CD14-positive monocyte (primary cell): ENCODE measurements at regions not wholly inside any gene's neighbourhood (a gene's known extent, or its start where the extent isn't known, plus 50 kb on each side); places are given as distances from the start of the nearest gene placed in this dataset.

Experiments
- DNase-seq, 3 donors: peaks; one replicate each; pipeline ENCODE4 v3.0.0-alpha.2; 2011 to 2022
- H2AFZ ChIP-seq: 2 replicates; pipeline ENCODE4 v1.6.0; 2012; ENCODE audit warnings: mild to moderate bottlenecking, low read depth, low read length, inconsistent platforms; ENCODE audit not compliant: insufficient read depth, poor library complexity, severe bottlenecking
- H3K27ac ChIP-seq, 2 donors: 1 replicate in 1 of 2; 2 replicates in 1 of 2; pipeline ENCODE4 v1.5.1; 2012 to 2013; ENCODE audit warnings: low read length in 2 of 2, control low read depth in 1 of 2, inconsistent platforms in 1 of 2, low read depth in 1 of 2, mild to moderate bottlenecking in 1 of 2
- H3K27me3 ChIP-seq, 2 donors: one replicate each; pipeline versions ENCODE4 v1.6.0 to v1.6.1; 2011 to 2013; ENCODE audit warnings: low read length in 2 of 2; ENCODE audit not compliant: control insufficient read depth in 2 of 2, insufficient read depth in 2 of 2
- H3K36me3 ChIP-seq, 2 donors: replicated peaks in 1 of 2; 1 replicate in 1 of 2; 2 replicates in 1 of 2; pipeline versions ENCODE4 v1.5.1 to v1.6.1; 2012 to 2013; ENCODE audit warnings: low read length in 2 of 2, control low read depth in 1 of 2, inconsistent platforms in 1 of 2, mild to moderate bottlenecking in 1 of 2; ENCODE audit not compliant: insufficient read depth in 2 of 2, control insufficient read depth in 1 of 2
- H3K4me1 ChIP-seq, 2 donors: 1 replicate in 1 of 2; 2 replicates in 1 of 2; pipeline versions ENCODE4 v1.5.1 to v1.6.1; 2012 to 2013; ENCODE audit warnings: low read length in 2 of 2, control low read depth in 1 of 2, inconsistent platforms in 1 of 2, mild to moderate bottlenecking in 1 of 2, moderate library complexity in 1 of 2; ENCODE audit not compliant: insufficient read depth in 2 of 2, control insufficient read depth in 1 of 2
- H3K4me2 ChIP-seq: replicated peaks from 2 replicates; pipeline ENCODE3; 2012; ENCODE audit warnings: low read length, moderate library complexity, mild to moderate bottlenecking; ENCODE audit not compliant: poor library complexity, severe bottlenecking; ENCODE audit errors: extremely low read depth
- H3K4me3 ChIP-seq, 3 experiments: fragments of 200-600 bp in 1 of 3; sonication (generic) in 1 of 3; replicated peaks in 1 of 3; 1 replicate in 2 of 3; 2 replicates in 1 of 3; pipeline ENCODE4 v1.5.1; 2011 to 2013; ENCODE audit warnings: low read length in 3 of 3, mild to moderate bottlenecking in 3 of 3, control low read depth in 2 of 3, low read depth in 2 of 3, inconsistent platforms in 1 of 3, moderate library complexity in 1 of 3
- H3K79me2 ChIP-seq: 2 replicates; pipeline ENCODE4 v1.6.0; 2012; ENCODE audit warnings: mild to moderate bottlenecking, control low read depth, inconsistent platforms, low read length, moderate library complexity; ENCODE audit not compliant: insufficient read depth
- H3K9ac ChIP-seq: 2 replicates; pipeline ENCODE4 v1.6.0; 2017; ENCODE audit warnings: low read length, mild to moderate bottlenecking; ENCODE audit not compliant: insufficient read depth, poor library complexity, severe bottlenecking
- H3K9me3 ChIP-seq, 2 donors: replicated peaks in 1 of 2; 1 replicate in 1 of 2; 2 replicates in 1 of 2; pipeline versions ENCODE4 v1.5.1 to v1.6.1; 2012 to 2013; ENCODE audit warnings: low read length in 2 of 2, control low read depth in 1 of 2; ENCODE audit not compliant: control insufficient read depth in 1 of 2, insufficient read depth in 1 of 2
- H4K20me1 ChIP-seq: 2 replicates; pipeline ENCODE4 v1.6.0; 2012; ENCODE audit warnings: mild to moderate bottlenecking, low read length, control low read depth, moderate library complexity; ENCODE audit not compliant: insufficient read depth
- H3K27ac Mint-ChIP-seq, 7 donors: one replicate each; pipeline ENCODE4 v1.8.0; 2020; ENCODE audit warnings: mild to moderate bottlenecking in 7 of 7, mixed read lengths in 7 of 7, moderate library complexity in 6 of 7, inconsistent platforms in 2 of 7
- H3K27me3 Mint-ChIP-seq, 3 donors: one replicate each; pipeline ENCODE4 v1.8.0; 2021 to 2022; ENCODE audit warnings: low read depth in 3 of 3, mild to moderate bottlenecking in 3 of 3, mixed read lengths in 3 of 3, moderate library complexity in 3 of 3, inconsistent platforms in 1 of 3
- H3K36me3 Mint-ChIP-seq, 2 donors: one replicate each; pipeline ENCODE4 v1.8.0; 2020; ENCODE audit warnings: mixed read lengths in 2 of 2, inconsistent platforms in 1 of 2, mild to moderate bottlenecking in 1 of 2
- H3K4me1 Mint-ChIP-seq: one replicate; pipeline ENCODE4 v1.8.0; 2020; ENCODE audit warnings: mild to moderate bottlenecking, mixed read lengths
- H3K4me3 Mint-ChIP-seq, 2 donors: one replicate each; pipeline ENCODE4 v1.8.0; 2020; ENCODE audit warnings: mild to moderate bottlenecking in 2 of 2, mixed read lengths in 2 of 2, moderate library complexity in 1 of 2
- H3K9me3 Mint-ChIP-seq, 7 donors: one replicate each; pipeline ENCODE4 v1.8.0; 2020 to 2022; ENCODE audit warnings: mixed read lengths in 7 of 7, mild to moderate bottlenecking in 6 of 7, moderate library complexity in 6 of 7, inconsistent platforms in 2 of 7
- WGBS: methylation state at CpG from one replicate; pipeline ENCODE4 v1.1.5; 2013; ENCODE audit warnings: missing lambda C conversion rate; ENCODE audit not compliant: insufficient coverage; 5-methylcytosine and 5-hydroxymethylcytosine counted together
- intact Hi-C, 2 donors: fragments of 100-400 bp; cut with micrococcal nuclease; formaldehyde crosslinking; loops; one replicate each; pipeline versions ENCODE4 v1.15.0 to v1.15.1; 2023
- TF ChIP-seq, protein P1 (sequence below): fragments of 200-600 bp; IDR thresholded peaks from one replicate; pipeline ENCODE4 v1.8.0; 2022; ENCODE audit warnings: antibody characterized with exemption, mild to moderate bottlenecking

DNA sequence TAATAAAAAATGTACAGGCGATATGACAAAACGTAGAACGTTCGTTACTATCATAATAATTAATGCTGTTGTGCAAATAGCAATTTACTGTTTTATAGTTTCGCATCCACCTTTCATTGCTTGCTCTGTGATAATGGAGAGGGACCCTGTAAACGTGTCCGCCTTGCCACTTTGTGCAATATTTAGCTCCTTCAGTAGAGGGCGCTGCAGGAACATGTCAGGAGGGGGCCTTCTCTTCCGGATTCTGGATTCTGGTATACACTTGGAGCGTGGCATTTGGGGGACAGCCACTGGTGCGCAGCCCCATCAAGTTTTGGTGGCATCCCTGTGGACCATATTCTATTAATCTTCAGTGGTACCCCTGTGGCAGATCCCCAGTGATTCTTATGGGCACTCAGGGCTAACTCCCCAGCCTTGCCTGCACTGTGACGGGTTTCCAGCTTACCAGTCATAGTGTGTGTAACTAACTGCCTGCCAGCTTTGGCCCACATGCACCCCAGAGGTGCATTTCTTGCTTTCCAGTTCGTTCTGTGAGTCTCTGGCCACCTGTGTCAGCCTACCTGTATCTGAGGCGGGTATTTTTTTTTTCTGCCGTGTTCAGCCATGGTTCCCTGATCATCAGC, 140.3 kb downstream of the CYRIA start:
- Mint-ChIP-seq H3K36me3 (no peaks in the 10 kb centered on the region), H3K4me3 (no peak overlapping the region), H3K27ac (no peak overlapping the region), H3K27me3 (peaks cover 2 to 8% (median 6%) of the 10 kb centered on the region in 3 donors), H3K9me3 (no peaks in the 10 kb centered on the region), H3K4me1 (no peaks in the 10 kb centered on the region)
- DNase-seq: peak; percentile 21 to 43 (median 34)
- no peak overlapping the region for H3K27ac ChIP-seq
- H2AFZ ChIP-seq: no peak overlapping the region
- TF ChIP-seq, protein P1, sequence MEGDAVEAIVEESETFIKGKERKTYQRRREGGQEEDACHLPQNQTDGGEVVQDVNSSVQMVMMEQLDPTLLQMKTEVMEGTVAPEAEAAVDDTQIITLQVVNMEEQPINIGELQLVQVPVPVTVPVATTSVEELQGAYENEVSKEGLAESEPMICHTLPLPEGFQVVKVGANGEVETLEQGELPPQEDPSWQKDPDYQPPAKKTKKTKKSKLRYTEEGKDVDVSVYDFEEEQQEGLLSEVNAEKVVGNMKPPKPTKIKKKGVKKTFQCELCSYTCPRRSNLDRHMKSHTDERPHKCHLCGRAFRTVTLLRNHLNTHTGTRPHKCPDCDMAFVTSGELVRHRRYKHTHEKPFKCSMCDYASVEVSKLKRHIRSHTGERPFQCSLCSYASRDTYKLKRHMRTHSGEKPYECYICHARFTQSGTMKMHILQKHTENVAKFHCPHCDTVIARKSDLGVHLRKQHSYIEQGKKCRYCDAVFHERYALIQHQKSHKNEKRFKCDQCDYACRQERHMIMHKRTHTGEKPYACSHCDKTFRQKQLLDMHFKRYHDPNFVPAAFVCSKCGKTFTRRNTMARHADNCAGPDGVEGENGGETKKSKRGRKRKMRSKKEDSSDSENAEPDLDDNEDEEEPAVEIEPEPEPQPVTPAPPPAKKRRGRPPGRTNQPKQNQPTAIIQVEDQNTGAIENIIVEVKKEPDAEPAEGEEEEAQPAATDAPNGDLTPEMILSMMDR: peak; percentile 95
- 78% methylated on average over 9 of the region's 15 CpGs for WGBS
- no peaks in the 10 kb centered on the region for H3K4me1 ChIP-seq
- H3K4me3 ChIP-seq: no peak overlapping the region
- no peaks in the 10 kb centered on the region for H3K79me2 ChIP-seq
- no peaks in the 10 kb centered on the region for H3K27me3 ChIP-seq
- H4K20me1 ChIP-seq: no peaks in the 10 kb centered on the region
- no peaks in the 10 kb centered on the region for H3K9me3 ChIP-seq
- no peaks in the 10 kb centered on the region for H3K36me3 ChIP-seq
- no peak overlapping the region for H3K4me2 ChIP-seq
- intact Hi-C loops: loop anchor here in 1 of 2 donors (5.0 kb wide), 1 partner anchor 232 kb away; no protein-coding TSS in a partner anchor
- no peak overlapping the region for H3K9ac ChIP-seq

DNA sequence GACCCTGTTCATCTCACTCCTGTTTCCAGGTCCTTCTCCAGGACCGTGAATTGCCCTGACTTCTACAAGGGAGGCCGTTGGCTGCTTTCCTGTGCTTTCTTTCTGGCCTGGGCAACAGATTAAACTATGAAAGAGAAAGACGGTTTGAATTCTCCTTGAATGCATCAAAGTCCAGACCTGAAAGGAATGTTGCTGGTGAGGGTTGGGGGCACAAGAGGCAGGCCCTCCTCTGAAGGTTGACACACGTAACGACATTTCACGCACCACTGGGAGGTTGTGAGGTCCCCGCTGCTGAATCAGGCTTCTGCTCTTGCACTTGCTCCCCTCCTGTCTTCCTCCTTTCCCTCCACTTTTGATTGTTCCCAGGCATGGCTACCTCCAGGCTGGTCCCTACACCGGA, 141.9 kb downstream of the CYRIA start:
- DNase-seq: no peak
- H3K9me3 ChIP-seq: no peaks in the 10 kb centered on the region
- H3K4me2 ChIP-seq: no peak overlapping the region
- intact Hi-C loops: no loop called here
- Mint-ChIP-seq H3K36me3 (no peaks in the 10 kb centered on the region), H3K4me1 (no peaks in the 10 kb centered on the region), H3K4me3 (no peak overlapping the region), H3K9me3 (no peaks in the 10 kb centered on the region), H3K27me3 (peaks cover 2 to 10% (median 4%) of the 10 kb centered on the region in 3 donors), H3K27ac (no peak overlapping the region)
- no peaks in the 10 kb centered on the region for H3K36me3 ChIP-seq
- H3K79me2 ChIP-seq: no peaks in the 10 kb centered on the region
- no peak overlapping the region for H3K27ac ChIP-seq
- WGBS: 100% methylated on average over 3 of the region's 8 CpGs
- H2AFZ ChIP-seq: no peak overlapping the region
- TF ChIP-seq, protein P1: no peak
- no peaks in the 10 kb centered on the region for H3K27me3 ChIP-seq
- no peak overlapping the region for H3K9ac ChIP-seq
- H3K4me3 ChIP-seq: no peak overlapping the region
- H3K4me1 ChIP-seq: no peaks in the 10 kb centered on the region
- no peaks in the 10 kb centered on the region for H4K20me1 ChIP-seq
